Body of pancreas (tissue), 4 donors: ENCODE measurements at regions not wholly inside any gene's neighbourhood (a gene's known extent, or its start where the extent isn't known, plus 50 kb on each side); places are given as distances from the start of the nearest gene placed in this dataset.

Experiments
- POLR2A ChIP-seq, 3 donors: fragments of 450-650 bp; IDR thresholded peaks; one replicate each; pipeline ENCODE4 v1.6.1; 2016; ENCODE audit warnings: antibody characterized with exemption in 3 of 3, mild to moderate bottlenecking in 2 of 3
- TF ChIP-seq, protein P1 (sequence below), 7 experiments: fragments of 450-650 bp in 4 of 7; fragments of 200-600 bp in 3 of 7; sonication (generic) in 3 of 7; IDR thresholded peaks; one replicate each; pipeline ENCODE4 v1.5.1; 2016 to 2019; ENCODE audit warnings: antibody characterized with exemption in 7 of 7

DNA sequence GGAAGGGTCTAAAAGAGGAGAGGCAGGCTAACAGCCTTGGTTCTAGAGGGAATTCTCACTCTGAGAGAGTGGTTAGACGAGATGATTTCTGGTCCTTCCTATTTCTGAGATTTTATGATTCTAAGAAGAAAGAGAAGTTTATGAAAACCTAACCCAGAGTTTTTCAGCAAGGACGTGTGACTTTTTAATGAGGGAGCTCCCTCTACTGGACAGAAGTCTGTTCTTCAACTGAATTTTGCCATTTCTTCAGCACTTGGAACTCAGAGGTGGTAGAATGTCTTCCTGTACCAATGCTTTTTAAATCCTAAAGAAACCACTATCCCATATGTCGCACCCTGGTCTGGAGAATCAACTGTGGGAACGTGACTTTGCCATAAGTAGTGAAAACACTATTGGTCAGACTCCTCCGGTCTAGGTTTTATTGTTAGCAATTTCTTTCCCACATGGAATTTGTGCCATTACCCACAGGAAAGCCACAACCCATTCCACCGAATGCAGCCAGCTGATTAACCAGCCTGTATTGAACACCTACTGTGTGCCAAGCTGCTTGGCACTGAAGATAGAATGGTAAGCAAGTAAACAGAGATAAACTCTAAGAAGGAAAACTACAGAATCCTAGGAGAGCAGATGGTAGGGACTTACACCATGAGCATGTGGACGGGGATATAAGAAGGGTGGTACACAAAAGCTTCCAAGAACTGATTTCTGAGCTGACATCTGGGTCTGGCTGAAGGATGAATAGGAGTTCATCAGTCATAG lies 199.5 kb upstream of the LMCD1 start:
- TF ChIP-seq, protein P1, sequence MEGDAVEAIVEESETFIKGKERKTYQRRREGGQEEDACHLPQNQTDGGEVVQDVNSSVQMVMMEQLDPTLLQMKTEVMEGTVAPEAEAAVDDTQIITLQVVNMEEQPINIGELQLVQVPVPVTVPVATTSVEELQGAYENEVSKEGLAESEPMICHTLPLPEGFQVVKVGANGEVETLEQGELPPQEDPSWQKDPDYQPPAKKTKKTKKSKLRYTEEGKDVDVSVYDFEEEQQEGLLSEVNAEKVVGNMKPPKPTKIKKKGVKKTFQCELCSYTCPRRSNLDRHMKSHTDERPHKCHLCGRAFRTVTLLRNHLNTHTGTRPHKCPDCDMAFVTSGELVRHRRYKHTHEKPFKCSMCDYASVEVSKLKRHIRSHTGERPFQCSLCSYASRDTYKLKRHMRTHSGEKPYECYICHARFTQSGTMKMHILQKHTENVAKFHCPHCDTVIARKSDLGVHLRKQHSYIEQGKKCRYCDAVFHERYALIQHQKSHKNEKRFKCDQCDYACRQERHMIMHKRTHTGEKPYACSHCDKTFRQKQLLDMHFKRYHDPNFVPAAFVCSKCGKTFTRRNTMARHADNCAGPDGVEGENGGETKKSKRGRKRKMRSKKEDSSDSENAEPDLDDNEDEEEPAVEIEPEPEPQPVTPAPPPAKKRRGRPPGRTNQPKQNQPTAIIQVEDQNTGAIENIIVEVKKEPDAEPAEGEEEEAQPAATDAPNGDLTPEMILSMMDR (IDR thresholded peaks at IDR 0.05): peak; percentile 27 to 64 (median 57)
- no peak for TF ChIP-seq POLR2A (IDR thresholded peaks at IDR 0.05)
